Liver (tissue), 8 donors: ENCODE measurements at regions not wholly inside any gene's neighbourhood (a gene's known extent, or its start where the extent isn't known, plus 50 kb on each side); places are given as distances from the start of the nearest gene placed in this dataset.

Experiments
- DNase-seq: peaks from one replicate; pipeline ENCODE4 v3.0.0-alpha.2; 2017; ENCODE audit warnings: low spot score
- H3K27ac ChIP-seq, 2 donors: one replicate each; pipeline ENCODE4 v1.7.0; 2013; ENCODE audit warnings: inconsistent platforms in 2 of 2, low read length in 2 of 2, control low read depth in 1 of 2, low read depth in 1 of 2, mild to moderate bottlenecking in 1 of 2
- H3K27me3 ChIP-seq, 4 donors: one replicate each; pipeline versions ENCODE4 v1.6.1 to v1.7.0; 2013; ENCODE audit warnings: low read length in 3 of 4, inconsistent platforms in 1 of 4, mild to moderate bottlenecking in 1 of 4, moderate library complexity in 1 of 4; ENCODE audit not compliant: control insufficient read depth in 4 of 4, insufficient read depth in 4 of 4
- H3K36me3 ChIP-seq, 4 donors: one replicate each; pipeline versions ENCODE4 v1.6.1 to v1.7.0; 2013; ENCODE audit warnings: low read length in 3 of 4, mild to moderate bottlenecking in 3 of 4, low read depth in 1 of 4, moderate library complexity in 1 of 4; ENCODE audit not compliant: control insufficient read depth in 4 of 4, insufficient read depth in 3 of 4
- H3K4me1 ChIP-seq, 4 donors: one replicate each; pipeline versions ENCODE4 v1.6.1 to v1.7.0; 2013; ENCODE audit warnings: low read length in 3 of 4, mild to moderate bottlenecking in 3 of 4, moderate library complexity in 1 of 4; ENCODE audit not compliant: control insufficient read depth in 4 of 4, insufficient read depth in 4 of 4
- H3K4me3 ChIP-seq, 3 donors: one replicate each; pipeline versions ENCODE4 v1.6.1 to v1.7.0; 2013; ENCODE audit warnings: low read length in 3 of 3, control low read depth in 1 of 3, low read depth in 1 of 3, mild to moderate bottlenecking in 1 of 3
- H3K9ac ChIP-seq, 2 donors: one replicate each; pipeline ENCODE4 v1.7.0; 2013; ENCODE audit warnings: low read length in 2 of 2, mild to moderate bottlenecking in 2 of 2, moderate library complexity in 2 of 2, control low read depth in 1 of 2, low read depth in 1 of 2
- H3K9me3 ChIP-seq, 4 donors: one replicate each; pipeline versions ENCODE4 v1.6.1 to v1.7.0; 2013; ENCODE audit warnings: low read length in 3 of 4; ENCODE audit not compliant: control insufficient read depth in 4 of 4
- ATF3 ChIP-seq: IDR thresholded peaks from 2 replicates; pipeline ENCODE4 v1.6.1; 2016; ENCODE audit warnings: antibody characterized with exemption
- CTCF ChIP-seq: fragments of 150-350 bp; IDR thresholded peaks from 2 replicates; pipeline ENCODE4 v1.5.1; 2017; ENCODE audit warnings: improper control_type of control experiment, low read depth, low read length; ENCODE audit not compliant: missing input control
- EGR1 ChIP-seq, 2 donors: IDR thresholded peaks; 2 replicates each; pipeline ENCODE4 v1.6.1; 2016 to 2018; ENCODE audit warnings: antibody characterized with exemption in 2 of 2, low read depth in 2 of 2
- FOXA1 ChIP-seq: IDR thresholded peaks from 2 replicates; pipeline ENCODE4 v1.6.1; 2016; ENCODE audit warnings: antibody characterized with exemption
- FOXA2 ChIP-seq: IDR thresholded peaks from 2 replicates; pipeline ENCODE4 v1.6.1; 2016; ENCODE audit warnings: antibody characterized with exemption
- GABPA ChIP-seq, 2 donors: IDR thresholded peaks in 1 of 2; conservative IDR thresholded peaks in 1 of 2; 2 replicates each; pipeline ENCODE4 v1.6.1; 2016; ENCODE audit warnings: antibody characterized with exemption in 2 of 2, mild to moderate bottlenecking in 1 of 2, moderate library complexity in 1 of 2
- HNF4A ChIP-seq, 2 donors: conservative IDR thresholded peaks; 2 replicates each; pipeline ENCODE4 v1.6.1; 2016; ENCODE audit warnings: antibody characterized with exemption in 2 of 2, mild to moderate bottlenecking in 2 of 2
- HNF4G ChIP-seq: IDR thresholded peaks from 2 replicates; pipeline ENCODE4 v1.6.1; 2016; ENCODE audit warnings: antibody characterized with exemption
- JUND ChIP-seq, 2 donors: IDR thresholded peaks; 2 replicates each; pipeline ENCODE4 v1.6.1; 2016; ENCODE audit warnings: antibody characterized with exemption in 2 of 2
- MAX ChIP-seq: IDR thresholded peaks from 2 replicates; pipeline ENCODE4 v1.6.1; 2016; ENCODE audit warnings: antibody characterized with exemption
- NR2F2 ChIP-seq: IDR thresholded peaks from 2 replicates; pipeline ENCODE4 v1.6.1; 2016; ENCODE audit warnings: antibody characterized with exemption
- RAD21 ChIP-seq, 2 donors: IDR thresholded peaks; 2 replicates each; pipeline ENCODE4 v1.6.1; 2016; ENCODE audit warnings: antibody characterized with exemption in 2 of 2, mild to moderate bottlenecking in 2 of 2
- RXRA ChIP-seq, 2 donors: IDR thresholded peaks; 2 replicates each; pipeline ENCODE4 v1.6.1; 2017 to 2018; ENCODE audit warnings: antibody characterized with exemption in 2 of 2, mild to moderate bottlenecking in 1 of 2
- SP1 ChIP-seq: IDR thresholded peaks from 2 replicates; pipeline ENCODE4 v1.6.1; 2018; ENCODE audit warnings: antibody characterized with exemption, mild to moderate bottlenecking
- TAF1 ChIP-seq: conservative IDR thresholded peaks from 2 replicates; pipeline ENCODE4 v1.6.1; 2016; ENCODE audit warnings: antibody characterized with exemption, mild to moderate bottlenecking
- YY1 ChIP-seq: IDR thresholded peaks from 2 replicates; pipeline ENCODE4 v1.6.1; 2016; ENCODE audit warnings: antibody characterized with exemption, mild to moderate bottlenecking
- ZBTB33 ChIP-seq: IDR thresholded peaks from 2 replicates; pipeline ENCODE4 v1.6.1; 2016; ENCODE audit warnings: antibody characterized with exemption
- WGBS: extraction: QIAGEN DNeasy Blood & Tissue Kit; methylation state at CpG from one replicate; pipeline ENCODE4 v1.1.7; 2013; 5-methylcytosine and 5-hydroxymethylcytosine counted together
- TF ChIP-seq, protein P1 (sequence below): IDR thresholded peaks from 2 replicates; pipeline ENCODE4 v1.6.1; 2016; ENCODE audit warnings: antibody characterized with exemption, mild to moderate bottlenecking
- donor health status: healthy.
- donor health status: healthy.
- donor health status: healthy.
- donor health status: healthy.
- donor health status: healthy.

DNA sequence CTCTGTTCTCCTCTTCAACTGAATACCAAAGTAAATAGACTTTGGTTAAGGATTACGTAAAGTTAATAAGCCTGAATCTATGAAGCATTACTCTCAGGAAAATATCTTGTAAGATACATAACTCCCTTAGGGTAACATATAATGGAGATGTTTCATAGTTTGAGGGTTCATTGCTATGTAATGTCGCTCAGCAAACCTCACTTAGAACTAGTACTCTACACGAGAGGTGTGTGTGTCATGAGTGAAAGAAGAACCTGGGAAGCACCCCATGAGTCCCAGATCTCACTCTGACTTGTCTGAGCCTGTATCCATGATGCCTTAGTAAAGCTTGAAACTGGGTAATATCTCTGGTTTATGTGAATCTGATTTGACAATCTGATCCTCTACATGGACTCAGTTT is 429.5 kb upstream of the ANO3 start:
- H3K9ac ChIP-seq: no peak overlapping the region
- DNase-seq: no peak

More for the DNA sequence above, 429.5 kb upstream of the ANO3 start:
- Histone ChIP-seq H3K4me1 (no peaks in the 10 kb centered on the region), H3K36me3 (no peaks in the 10 kb centered on the region), H3K4me3 (no peak overlapping the region), H3K9me3 (no peaks in the 10 kb centered on the region), H3K27ac (no peak overlapping the region), H3K27me3 (no peaks in the 10 kb centered on the region)
- TF ChIP-seq HNF4A (conservative IDR thresholded peaks at IDR 0.05) (no peak), HNF4G (no peak), JUND (IDR thresholded peaks at IDR 0.05) (no peak), NR2F2 (no peak), CTCF (no peak), RXRA (IDR thresholded peaks at IDR 0.05) (no peak), RAD21 (IDR thresholded peaks at IDR 0.05) (no peak), YY1 (no peak), SP1 (no peak), ATF3 (no peak), GABPA (IDR thresholded peaks at IDR 0.05 in 1 of 2, conservative IDR thresholded peaks at IDR 0.05 in 1 of 2) (no peak), TAF1 (no peak), FOXA1 (no peak), ZBTB33 (no peak), FOXA2 (no peak), MAX (no peak), EGR1 (IDR thresholded peaks at IDR 0.05; ENCODE audit: low read depth in 2 of 2) (no peak)
- TF ChIP-seq, protein P1, sequence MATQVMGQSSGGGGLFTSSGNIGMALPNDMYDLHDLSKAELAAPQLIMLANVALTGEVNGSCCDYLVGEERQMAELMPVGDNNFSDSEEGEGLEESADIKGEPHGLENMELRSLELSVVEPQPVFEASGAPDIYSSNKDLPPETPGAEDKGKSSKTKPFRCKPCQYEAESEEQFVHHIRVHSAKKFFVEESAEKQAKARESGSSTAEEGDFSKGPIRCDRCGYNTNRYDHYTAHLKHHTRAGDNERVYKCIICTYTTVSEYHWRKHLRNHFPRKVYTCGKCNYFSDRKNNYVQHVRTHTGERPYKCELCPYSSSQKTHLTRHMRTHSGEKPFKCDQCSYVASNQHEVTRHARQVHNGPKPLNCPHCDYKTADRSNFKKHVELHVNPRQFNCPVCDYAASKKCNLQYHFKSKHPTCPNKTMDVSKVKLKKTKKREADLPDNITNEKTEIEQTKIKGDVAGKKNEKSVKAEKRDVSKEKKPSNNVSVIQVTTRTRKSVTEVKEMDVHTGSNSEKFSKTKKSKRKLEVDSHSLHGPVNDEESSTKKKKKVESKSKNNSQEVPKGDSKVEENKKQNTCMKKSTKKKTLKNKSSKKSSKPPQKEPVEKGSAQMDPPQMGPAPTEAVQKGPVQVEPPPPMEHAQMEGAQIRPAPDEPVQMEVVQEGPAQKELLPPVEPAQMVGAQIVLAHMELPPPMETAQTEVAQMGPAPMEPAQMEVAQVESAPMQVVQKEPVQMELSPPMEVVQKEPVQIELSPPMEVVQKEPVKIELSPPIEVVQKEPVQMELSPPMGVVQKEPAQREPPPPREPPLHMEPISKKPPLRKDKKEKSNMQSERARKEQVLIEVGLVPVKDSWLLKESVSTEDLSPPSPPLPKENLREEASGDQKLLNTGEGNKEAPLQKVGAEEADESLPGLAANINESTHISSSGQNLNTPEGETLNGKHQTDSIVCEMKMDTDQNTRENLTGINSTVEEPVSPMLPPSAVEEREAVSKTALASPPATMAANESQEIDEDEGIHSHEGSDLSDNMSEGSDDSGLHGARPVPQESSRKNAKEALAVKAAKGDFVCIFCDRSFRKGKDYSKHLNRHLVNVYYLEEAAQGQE: no peak
- WGBS: 60% methylated on average over 3 of the region's 3 CpGs
